ENCODE measurements at regions not wholly inside any gene's neighbourhood (a gene's known extent, or its start where the extent isn't known, plus 50 kb on each side); places are given as distances from the start of the nearest gene placed in this dataset.

DNA sequence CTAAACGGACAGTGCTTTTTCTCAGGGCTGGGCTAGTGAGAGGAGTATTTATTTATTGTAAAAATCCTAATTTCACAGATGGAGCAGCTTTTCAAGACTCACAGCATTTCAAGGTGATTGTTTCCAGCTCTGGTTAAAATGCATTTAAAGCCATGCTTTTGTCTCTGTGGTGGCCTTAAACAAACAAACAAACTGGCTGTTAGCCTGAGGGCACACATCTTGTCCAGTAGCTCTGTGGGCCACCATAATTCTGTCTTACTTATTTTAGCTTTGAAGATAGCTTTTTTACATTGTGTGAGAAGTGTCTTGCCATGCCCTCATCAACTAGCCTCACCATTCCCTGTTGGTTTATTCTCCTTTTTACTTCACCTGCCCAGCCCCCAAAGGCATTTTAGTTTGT is 218.2 kb downstream of the PSAT1 start:
- DNase-seq, result no peak
- no peak overlapping the region for H3K9ac ChIP-seq (ENCODE audit: low read depth in 2 of 2, low read length in 2 of 2)
- no peaks in the 10 kb centered on the region for H3K36me3 ChIP-seq
- intact Hi-C loops (cut with DNase I), result no loop called here
- no peak overlapping the region for H3K4me3 ChIP-seq
- no peaks in the 10 kb centered on the region for H3K9me3 ChIP-seq
- no peak for TF ChIP-seq CTCF (IDR thresholded peaks at IDR 0.05)
- no peaks in the 10 kb centered on the region for H3K4me1 ChIP-seq
- no peaks in the 10 kb centered on the region for H3K27me3 ChIP-seq
- no peak overlapping the region for H3K27ac ChIP-seq

DNA sequence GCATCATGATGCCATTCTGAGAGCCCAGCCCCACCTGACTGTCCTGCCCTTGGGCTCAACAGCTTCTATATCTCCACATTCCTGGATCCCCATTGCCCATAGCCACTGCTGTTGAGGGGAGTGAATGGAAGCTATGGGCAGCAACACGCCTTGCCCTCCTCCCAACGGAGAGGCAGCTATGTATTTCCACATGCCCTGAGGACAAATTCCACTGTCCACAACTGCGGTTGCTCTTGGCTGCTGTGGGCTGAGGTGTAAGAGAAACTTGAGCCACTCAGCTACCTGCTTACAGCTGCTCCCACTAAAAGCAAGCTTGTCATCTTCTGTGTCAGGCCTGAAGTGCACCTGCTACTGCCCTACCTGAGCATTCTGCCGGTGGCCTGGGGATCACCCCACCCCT is 222.9 kb downstream of the PSAT1 start:
- H3K36me3 ChIP-seq, result no peaks in the 10 kb centered on the region
- H3K27ac ChIP-seq, result no peak overlapping the region
- H3K9ac ChIP-seq (ENCODE audit: low read depth in 2 of 2, low read length in 2 of 2), result no peak overlapping the region
- DNase-seq, result no peak
- no peaks in the 10 kb centered on the region for H3K27me3 ChIP-seq
- H3K4me1 ChIP-seq, result no peaks in the 10 kb centered on the region
- H3K4me3 ChIP-seq, result no peak overlapping the region
- intact Hi-C loops (cut with DNase I), result no loop called here
- H3K9me3 ChIP-seq, result no peaks in the 10 kb centered on the region
- no peak for TF ChIP-seq CTCF (IDR thresholded peaks at IDR 0.05)

GRCh38 chr9:78521680-78522079 is 224.8 kb downstream of the PSAT1 start:
- no peaks in the 10 kb centered on the region for H3K9me3 ChIP-seq
- DNase-seq, result no peak
- H3K4me3 ChIP-seq, result no peak overlapping the region
- H3K4me1 ChIP-seq, result no peaks in the 10 kb centered on the region
- no peaks in the 10 kb centered on the region for H3K27me3 ChIP-seq
- TF ChIP-seq CTCF (IDR thresholded peaks at IDR 0.05), result no peak
- H3K27ac ChIP-seq, result no peak overlapping the region
- H3K36me3 ChIP-seq, result no peaks in the 10 kb centered on the region
- intact Hi-C loops (cut with DNase I), result no loop called here
- no peak overlapping the region for H3K9ac ChIP-seq (ENCODE audit: low read depth in 2 of 2, low read length in 2 of 2)

DNA sequence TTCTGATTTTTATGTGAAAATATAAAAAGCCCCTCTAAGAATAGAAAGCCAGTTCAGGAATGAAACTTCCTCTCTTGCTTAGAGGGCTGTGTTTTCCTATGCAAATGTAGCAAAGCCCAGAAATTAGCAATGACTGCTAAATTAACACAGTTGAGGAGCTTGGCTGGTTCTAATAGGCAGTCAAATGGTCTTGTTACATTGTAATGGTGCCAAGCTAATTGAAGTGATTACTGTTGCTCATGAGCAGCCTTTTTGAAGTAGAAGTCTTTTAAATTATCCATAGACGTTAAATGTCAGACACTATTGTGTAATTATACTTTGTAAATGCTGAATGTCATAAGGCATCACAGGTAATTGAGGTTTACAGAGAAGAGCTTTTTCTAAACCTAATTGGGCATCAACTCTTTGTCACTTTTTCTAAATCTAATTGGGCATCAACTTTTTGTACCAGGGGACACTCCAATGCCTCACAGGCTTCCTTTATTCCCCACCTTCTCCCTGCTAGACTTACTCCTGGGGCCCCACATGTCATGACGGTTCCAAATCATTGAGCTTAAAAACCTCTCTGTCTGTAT is 229.1 kb downstream of the PSAT1 start:
- Histone ChIP-seq H3K4me3 (no peak overlapping the region), H3K27ac (no peak overlapping the region), H3K9me3 (no peaks in the 10 kb centered on the region), H3K9ac (ENCODE audit: low read depth in 2 of 2, low read length in 2 of 2) (no peak overlapping the region), H3K4me1 (no peaks in the 10 kb centered on the region), H3K27me3 (no peaks in the 10 kb centered on the region), H3K36me3 (no peaks in the 10 kb centered on the region)
- intact Hi-C loops (cut with DNase I), result no loop called here
- no peak for TF ChIP-seq CTCF (IDR thresholded peaks at IDR 0.05)
- DNase-seq, result no peak

- Histone ChIP-seq H3K36me3 (no peaks in the 10 kb centered on the region), H3K27ac (no peak overlapping the region), H3K27me3 (no peaks in the 10 kb centered on the region), H3K9me3 (no peaks in the 10 kb centered on the region), H3K4me3 (no peak overlapping the region), H3K9ac (ENCODE audit: low read depth in 2 of 2, low read length in 2 of 2) (no peak overlapping the region), H3K4me1 (no peaks in the 10 kb centered on the region)
- intact Hi-C loops (cut with DNase I), result no loop called here
- no peak for TF ChIP-seq CTCF (IDR thresholded peaks at IDR 0.05)
- no peak for DNase-seq
Measured at GRCh38 chr9:78533500-78533899, 236.6 kb downstream of the PSAT1 start.

Data from colonic mucosa (tissue), 4 donors.